NT2/D1 (cell line): ENCODE measurements at regions not wholly inside any gene's neighbourhood (a gene's known extent, or its start where the extent isn't known, plus 50 kb on each side); places are given as distances from the start of the nearest gene placed in this dataset.

Experiments used
- SUZ12 ChIP-seq: IDR thresholded peaks from 2 replicates; pipeline ENCODE4 v1.6.1; 2011; ENCODE audit not compliant: insufficient read length, insufficient read depth; ENCODE audit errors: extremely low read depth
- ZNF274 ChIP-seq: IDR thresholded peaks from 2 replicates; pipeline ENCODE4 v1.6.1; 2011; ENCODE audit warnings: mild to moderate bottlenecking, low read depth, low read length

- TF ChIP-seq SUZ12 (no peak), ZNF274 (no peak)
These were observed 238.1 kb upstream of the ARID1B start for GRCh38 chr6:156538875-156539660.
